GM18502 (cell line): ENCODE measurements at regions not wholly inside any gene's neighbourhood (a gene's known extent, or its start where the extent isn't known, plus 50 kb on each side); places are given as distances from the start of the nearest gene placed in this dataset.

Experiments
- ATAC-seq: cut with Tn5 transposase; IDR thresholded peaks from one replicate; pipeline ENCODE4 v1.9.1; 2021; ENCODE audit warnings: mild to moderate bottlenecking; ENCODE audit not compliant: unreplicated experiment, poor library complexity

DNA sequence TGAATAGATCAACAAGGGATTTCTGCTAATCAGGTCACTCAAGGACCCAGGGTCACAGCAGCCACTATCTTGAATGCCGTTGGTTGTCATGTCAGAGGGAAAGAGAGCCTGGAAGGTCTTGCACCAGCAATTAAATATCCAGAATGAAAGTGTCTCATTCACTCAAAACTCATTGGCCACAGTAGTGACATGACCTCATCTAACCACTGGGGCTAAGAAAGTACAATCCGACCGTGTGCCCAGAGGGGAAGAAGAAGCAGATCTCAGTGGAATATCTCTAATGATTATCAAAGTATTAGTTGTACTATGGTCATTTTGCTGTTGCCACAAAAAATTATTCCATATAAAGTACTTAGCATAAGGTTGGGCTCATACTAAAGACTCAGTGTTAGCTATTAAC lies 210.0 kb downstream of the QDPR start:
- no peak for ATAC-seq

DNA sequence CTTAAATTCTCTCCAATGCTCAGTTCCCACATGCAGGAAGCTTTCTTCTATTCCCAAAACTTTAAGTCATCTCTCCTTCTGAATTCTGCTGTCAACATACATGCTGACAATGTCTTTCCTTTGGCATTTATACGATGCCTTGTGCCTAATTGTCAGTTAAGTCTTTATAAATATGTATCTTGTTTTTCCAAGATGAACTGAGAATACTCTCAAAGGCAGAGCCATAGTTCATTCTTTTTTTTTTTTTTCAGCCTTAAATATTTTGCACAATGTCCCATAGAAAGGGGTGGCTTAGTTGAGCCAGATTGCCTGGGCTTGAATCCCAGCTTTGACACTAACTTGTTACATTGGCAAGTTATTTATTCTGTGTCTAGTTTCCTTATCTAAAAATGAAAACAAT lies 210.6 kb downstream of the QDPR start:
- no peak for ATAC-seq

DNA sequence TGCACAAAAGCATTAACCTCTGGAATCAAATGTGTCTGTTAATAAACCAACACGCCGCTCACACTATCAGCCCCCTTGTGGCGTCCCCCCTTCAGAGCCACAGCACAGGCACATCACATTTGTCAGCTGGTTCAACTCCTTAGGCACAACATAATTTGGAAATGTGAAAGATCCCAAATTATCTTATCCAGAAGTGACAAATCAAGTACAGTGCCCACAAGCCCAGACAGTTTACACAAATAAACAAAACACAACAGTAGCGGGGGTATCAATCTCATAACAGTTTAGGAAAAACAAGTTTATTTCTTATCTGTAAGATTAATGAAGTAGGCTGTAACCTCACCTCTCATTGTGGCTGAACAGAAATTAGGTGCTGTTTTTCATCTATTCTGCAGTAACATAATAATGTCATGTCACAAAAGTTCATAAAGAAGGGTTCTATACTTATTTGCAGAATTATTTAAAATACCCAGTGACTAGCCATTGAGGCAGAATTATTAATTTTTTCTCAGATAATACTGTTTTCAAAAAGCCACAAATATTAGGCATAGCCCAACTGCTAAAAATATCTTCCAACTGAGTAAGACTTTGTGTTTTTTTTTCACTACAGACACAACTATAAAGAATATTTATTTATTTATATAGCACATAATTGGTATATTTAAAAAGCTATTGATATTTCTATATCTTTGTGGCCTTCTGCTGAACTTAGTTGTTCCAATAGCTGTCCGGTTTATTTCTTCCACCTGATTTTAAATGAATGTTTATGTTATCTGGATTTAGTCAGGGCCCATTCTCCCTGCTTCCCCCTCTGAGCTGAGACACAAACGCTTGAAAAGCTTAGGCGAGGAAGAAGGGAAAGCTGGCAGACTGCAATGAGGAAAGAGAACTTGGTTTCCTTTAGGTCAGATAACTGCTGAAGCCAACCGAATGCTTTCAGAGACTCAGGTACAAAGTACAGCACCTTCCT lies 214.7 kb downstream of the QDPR start:
- ATAC-seq, result no peak

DNA sequence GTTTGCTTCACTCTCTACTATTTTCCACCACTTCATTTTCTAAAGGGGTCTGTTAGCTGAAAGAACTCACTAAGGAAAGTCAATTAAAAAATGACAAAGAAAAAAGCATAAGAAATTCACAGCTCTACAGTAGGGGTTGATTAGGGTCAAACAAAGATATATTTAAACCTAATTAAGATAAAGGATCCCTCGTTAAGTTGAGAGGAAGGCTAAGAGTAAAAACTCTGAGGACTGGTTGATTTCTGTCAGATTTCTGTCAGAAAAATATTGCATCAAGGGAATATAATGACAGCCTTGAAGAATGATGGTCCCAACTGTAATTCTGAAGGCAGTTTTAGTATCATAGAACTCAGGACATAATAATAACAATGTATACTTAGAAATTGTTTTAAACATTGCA lies 218.0 kb downstream of the QDPR start:
- ATAC-seq, result no peak

DNA sequence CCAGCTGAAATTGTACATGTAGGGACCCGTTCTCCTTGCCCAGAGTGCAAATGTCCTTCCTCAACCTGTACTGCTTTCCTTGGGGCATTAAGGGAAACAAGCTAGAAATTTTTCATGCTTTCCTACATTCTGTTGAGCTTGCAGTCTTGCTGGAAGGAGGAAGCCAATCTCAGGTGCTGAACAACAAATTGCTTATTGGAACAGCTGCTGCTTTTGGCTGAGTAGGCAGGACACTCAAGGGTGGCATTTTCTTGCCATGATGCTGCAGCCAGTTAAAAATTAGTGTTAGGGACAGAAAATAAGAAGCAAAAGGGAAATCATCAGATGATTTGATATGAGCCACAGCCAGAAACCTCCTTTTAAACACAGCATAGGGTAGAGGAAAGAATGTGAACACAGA lies 223.7 kb downstream of the QDPR start:
- no peak for ATAC-seq

DNA sequence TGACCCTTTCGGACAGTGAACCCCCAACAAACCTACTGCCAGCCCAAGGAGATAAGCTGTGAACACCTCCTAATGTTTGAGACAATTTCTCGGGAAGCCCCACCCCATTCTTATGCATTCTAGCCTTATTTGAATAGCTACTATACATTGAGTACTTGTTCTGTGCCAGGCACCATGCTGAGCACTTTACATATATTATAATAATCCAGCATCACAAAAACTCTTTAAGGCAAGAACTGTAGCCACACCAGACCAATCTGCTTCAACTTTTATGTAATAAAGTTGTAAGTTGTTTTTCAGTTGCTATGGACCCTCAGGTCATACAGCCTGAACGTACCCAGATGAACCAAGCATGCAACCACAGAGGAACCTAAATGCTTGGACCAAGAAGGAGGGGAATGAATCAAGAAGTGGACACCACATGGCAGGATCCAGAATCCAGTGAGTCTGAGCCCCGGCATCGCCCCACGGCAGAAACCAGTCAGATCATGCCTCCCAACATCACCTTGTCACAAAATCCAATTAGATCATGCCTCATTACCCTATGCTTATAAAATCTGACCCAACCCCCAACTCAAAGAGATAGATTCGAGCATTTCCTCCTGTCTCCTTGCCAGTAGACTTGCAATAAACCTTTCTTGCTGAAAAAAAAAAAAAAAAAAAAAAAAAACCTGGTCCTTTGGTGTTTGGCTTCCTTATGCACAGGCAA lies 225.0 kb downstream of the QDPR start:
- ATAC-seq, result no peak

DNA sequence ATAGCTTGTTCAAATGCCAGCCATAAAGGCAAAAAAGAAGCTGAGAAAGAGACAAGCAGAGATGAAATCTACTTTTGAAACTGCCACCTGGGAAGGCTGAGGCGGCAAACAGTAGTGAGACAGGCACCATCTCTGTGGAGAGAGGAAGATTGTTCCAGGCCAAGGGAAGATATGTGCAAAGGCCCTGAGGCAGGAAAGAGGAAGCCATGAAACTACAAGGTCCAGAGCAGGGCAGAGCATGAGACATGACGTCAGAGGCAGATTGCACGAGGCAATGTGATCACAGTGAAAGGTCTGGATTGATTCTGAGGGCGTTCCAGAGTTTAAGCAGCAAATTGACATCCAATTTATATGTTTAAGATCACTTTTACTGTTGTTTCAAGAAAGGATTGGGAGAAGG lies 226.1 kb downstream of the QDPR start:
- ATAC-seq, result no peak

DNA sequence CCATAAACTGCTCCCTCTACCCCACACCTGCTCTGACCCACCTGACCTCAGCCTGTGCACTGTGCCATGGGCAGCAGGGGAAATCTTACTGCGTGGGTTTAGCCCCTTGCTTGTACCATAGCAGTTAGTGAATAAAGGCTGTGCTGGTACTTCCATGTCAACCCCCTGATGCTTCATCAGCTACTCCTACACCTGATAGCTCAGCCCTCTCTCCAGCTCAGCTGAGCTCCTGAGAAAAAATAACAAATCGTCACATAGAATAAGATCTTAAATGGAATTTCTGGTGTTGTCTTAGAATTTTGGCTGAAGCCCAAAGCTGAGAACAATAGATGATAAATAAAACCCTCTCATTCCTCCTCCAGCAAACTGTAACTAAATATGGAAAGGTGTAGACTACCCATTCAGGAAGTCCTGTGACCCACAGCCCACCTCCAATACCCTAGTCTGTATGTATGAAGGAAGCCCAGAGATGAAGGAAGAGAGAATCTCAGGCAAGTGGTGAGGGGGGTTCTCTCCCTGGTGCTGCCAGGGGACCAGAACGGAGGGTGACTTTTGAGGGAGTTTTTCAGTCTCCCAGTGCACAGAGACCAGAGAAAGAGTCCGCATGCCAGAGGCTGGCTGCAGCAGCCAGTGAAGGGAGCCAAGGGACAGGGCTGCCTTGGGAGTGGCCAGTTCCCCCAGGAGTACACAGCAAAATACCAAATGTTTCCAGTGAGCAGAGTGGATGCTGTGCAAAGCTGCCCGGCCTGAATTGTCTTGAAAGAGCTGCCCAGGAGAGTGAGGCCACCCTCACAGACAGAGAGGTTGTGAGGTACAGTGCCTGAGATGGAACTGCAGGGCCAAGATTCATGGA lies 227.3 kb downstream of the QDPR start:
- no peak for ATAC-seq

DNA sequence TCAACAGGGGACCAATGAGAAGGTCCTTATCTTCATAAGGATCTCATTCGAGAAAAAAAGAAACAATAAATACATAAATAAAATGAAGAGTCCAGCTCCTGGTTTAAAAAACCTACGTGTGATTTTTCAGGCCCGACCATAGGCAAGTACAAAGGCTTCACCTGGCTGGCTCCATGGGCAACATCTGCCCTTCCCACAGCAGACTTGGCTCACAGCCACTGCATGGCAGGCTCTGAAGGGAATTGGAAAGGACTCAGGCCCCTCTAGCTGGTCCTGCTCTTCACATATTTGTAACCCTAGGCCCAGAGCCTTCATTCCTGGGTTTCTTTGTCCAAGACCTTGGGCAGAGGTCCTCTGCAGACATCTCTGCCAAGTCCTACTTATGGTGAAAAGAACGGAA lies 228.1 kb downstream of the QDPR start:
- ATAC-seq, result no peak

DNA sequence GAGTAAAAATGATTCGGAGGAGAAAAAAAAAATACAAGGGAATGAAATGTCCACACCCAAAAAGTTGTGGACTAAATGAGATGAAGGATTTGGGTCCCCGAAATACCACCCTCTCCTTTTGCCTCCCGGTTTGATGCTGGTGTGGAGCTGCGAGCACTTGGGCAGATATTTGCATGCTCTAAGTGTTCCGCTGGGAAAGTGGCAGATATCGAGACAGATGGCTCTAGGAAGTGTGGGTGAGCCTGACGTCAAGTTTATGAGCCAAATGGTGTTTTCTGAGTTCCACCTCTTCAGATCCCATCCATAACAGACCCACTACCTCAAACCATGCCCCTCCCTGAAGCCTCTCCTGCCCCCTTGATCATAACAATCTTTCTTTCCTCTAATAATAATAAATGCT lies 228.6 kb downstream of the QDPR start:
- no peak for ATAC-seq

DNA sequence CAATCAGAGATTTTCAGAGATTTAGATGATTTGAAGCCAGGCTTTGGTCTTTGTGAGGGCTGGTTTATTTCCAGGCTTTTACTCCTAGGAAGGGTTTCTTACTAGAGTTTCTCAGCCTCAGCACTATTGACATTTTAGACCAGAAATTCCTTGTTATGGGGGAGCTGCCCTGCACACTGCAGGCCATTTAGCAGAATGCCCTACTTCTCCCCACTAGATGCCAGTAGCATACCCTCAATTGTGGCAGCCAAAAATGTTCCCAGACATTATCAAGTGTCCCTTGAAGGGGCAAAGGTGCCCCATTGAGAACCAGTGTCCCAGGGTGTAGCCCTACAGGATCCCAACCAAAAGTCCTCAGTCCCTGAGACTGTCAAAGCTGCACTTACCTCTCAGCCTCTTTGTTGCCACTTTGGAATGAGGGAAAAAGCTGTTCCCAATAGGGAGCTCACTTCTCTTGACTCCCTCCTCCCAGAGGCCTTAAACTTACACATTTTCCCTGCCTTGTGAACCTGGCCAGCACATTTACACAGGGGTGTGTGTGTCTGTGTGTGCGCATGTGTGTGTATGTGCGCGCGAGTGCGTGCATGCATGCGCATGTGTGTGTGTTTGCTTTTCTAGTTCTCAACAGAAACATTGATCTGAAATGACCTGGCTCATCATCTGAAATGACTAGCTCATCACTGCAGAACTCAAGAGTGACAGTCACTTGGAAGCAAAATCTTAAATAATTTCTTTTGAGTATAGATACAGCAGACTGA lies 231.4 kb downstream of the QDPR start:
- ATAC-seq, result no peak

DNA sequence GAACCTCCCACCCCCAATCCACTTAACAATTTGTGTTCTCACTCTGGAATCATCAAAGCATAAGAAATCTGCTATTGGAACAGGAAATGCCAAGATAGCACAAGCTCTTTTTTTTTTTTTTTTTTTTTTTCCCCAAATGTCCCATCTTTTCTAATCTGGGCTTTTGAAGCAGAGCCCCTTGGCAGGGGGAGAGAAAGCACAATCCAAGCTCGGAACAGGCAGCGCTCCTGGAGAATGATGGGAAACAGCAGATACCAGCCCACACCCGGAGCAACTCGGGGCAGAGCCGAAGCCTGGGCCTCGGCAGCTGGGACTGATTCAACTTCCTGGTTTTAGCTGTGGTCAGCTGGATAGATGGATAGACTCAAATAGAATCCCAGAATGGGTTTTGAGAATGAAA lies 235.1 kb downstream of the QDPR start:
- ATAC-seq, result no peak

DNA sequence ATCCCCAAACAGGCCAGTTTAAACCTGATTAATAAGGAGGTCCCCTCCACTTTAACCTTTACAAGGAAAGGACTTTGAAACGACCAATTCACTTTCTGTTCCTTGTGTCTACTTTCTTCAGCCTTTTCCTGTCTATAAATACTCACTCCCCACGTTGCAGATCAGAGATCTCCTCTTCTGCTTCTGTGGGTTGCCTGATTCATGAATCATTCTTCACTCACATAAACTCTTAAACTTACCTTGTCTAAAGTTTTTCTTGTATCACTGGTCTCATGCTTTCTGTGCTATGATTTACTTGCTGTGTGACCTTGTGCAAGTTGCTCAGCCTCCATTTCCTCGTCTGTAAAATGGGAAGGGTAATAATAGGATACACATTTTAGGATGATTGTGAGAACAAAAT lies 236.1 kb downstream of the QDPR start:
- ATAC-seq, result no peak

DNA sequence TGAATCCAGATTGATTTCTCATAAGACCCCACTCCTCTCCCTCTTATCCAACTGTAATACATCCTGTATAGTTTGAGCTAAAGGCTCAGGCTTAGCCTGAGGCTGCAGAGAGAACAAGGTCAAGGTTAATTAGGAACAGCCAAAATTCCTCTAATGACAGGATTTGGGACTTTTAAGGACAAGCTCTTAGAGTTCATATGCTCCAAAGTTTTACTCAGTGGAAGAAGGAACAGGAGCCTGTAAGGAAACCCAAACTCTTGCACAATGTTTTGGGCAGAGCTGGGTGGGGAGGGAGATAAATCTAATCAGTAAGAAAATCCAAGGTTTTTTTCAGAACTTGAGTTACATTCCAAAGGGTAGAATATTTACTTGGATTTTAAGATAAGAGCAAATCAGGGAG lies 238.8 kb downstream of the QDPR start:
- ATAC-seq, result no peak

DNA sequence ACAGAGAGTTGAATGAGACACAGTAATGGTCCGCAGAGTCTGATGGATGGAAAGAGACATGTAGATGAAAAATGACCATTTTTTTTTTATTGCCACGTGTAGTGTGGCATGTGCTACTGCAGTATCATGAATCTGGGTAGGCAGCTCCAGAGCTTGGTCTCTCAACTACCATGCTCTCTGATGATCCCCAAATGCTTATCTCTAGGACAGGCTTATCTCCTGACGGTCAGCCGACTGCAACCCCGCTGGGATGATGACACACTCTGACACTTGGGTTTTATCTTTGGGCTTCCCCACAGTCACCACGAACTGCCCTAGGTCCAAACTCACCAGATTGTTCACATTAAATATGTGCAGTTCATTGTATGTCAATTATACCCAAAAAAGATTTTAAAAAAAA lies 239.7 kb downstream of the QDPR start:
- no peak for ATAC-seq

DNA sequence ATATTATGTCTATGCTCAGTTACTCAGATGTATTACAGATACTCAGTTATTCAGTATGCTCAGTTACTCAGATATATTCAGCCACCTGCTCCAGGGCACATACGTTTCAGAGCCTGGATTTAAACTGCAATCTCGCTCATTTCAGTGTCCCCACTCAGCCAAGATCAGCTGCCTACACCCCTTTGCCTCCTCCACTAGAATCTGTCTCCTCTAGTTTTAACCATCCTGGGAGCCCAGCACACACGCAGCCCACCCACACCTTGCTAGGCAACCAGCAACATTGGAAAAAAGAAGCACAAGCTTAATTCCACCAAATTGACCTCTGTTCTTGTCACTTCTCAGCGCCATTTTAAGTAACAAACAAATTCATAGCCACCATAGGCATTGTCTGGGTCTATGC lies 246.2 kb downstream of the QDPR start:
- ATAC-seq, result no peak

DNA sequence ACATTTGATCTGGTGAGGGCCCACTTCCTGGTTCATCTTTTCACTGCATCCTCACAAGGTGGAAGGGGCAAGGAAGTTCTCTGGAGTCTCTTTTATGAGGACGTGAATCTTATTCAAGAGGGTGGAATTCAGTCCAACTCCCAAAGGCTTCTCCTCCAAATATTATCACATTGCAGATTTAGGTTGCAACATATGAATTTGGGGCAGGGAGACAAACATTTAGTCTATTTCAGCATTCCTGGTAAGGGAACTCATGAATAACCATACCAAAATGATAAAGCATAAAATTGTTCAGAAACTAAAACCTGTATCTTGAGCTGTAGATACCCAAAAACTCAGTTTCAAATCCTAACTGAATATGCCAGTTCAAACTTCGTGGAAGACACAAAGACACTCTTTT lies 246.8 kb downstream of the QDPR start:
- ATAC-seq, result no peak

DNA sequence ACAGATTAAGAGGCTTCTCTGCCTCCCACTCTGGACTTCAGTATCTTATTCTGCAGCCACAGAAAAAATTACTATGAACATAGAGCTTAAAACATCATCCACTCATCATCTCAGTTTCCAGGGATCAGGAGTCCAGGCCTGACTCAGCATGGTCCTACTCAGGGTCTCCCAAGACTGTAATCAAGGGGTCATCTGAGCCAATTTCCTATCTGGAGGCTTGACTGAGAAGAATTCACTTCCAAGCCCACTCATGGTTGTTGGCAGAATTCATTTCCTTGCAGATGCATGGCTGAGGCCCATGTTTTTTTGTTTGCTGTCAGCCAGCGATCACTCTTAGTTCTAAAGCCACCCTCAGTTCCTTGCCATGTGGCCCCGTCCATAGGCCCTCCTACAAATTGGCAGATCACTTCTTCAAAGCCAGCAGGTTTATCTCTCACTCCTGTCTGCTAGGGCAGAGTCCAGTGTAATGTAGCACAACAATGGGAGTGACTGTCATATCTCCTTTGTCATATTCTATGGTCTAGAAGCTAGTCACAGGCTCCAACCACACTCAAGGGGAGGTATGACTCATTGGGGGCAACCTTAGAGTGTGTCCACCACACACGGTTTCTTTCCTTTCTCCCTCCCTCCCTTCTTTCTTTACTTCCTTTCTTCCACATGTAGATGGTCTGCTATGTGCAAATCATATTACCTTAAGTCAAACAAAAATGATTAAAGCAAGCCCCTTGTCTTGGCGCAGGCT lies 251.6 kb downstream of the QDPR start:
- no peak for ATAC-seq

DNA sequence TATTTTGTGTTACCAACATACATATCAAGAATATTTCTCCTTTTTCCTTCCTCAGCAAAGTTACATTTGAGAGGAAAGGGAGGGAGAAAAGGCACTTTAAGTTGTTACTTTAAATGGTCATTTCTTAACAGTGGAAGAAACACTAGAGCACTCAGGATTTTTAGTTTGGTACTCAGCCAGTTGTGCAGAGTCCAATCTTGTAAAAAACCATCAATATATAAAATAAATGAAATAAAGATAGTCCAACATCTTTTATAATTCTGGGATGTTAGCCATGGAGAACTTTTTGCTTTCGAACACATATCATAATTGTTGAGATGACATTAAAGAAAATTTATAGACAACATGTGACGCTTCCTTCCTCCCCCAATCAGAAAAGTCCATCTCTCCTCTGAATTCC lies 253.8 kb downstream of the QDPR start:
- no peak for ATAC-seq
